GM12878 (cell line): ENCODE measurements at regions not wholly inside any gene's neighbourhood (a gene's known extent, or its start where the extent isn't known, plus 50 kb on each side); places are given as distances from the start of the nearest gene placed in this dataset.

Experiments used
- ATAC-seq: fragments of 200-7000 bp; cut with Tn5 transposase; 3 replicates; pipeline ENCODE4 v1.9.1; 2020; ENCODE audit warnings: mild to moderate bottlenecking, moderate library complexity
- BruUV-seq: library from RNA; stranded (reverse); fragments of 400-500 nt; replicated peaks from 2 replicates; lab custom pipeline; 2021; lab: Mats Ljungman, UMichigan
- CTCF ChIA-PET: fragments of 300-600 bp; sonication (Branson Sonifier 250); formaldehyde crosslinking; extraction: SDS; loops from one replicate; lab custom pipeline; 2021; ENCODE audit warnings: inconsistent platforms; lab: Yijun Ruan, JAX
- POLR2A ChIA-PET: fragments of 350-600 bp; formaldehyde crosslinking; extraction: SDS; loops from one replicate; lab custom pipeline; 2021; ENCODE audit warnings: inconsistent platforms; lab: Charles Lee
- RAD21 ChIA-PET: fragments of 300-600 bp; sonication (Branson Sonifier 250); formaldehyde crosslinking; loops from one replicate; lab custom pipeline; 2023; ENCODE audit warnings: antibody characterized with exemption; ENCODE audit not compliant: unreplicated experiment; lab: Charles Lee
- SMC1A ChIA-PET: fragments of 300-600 bp; sonication (Branson Sonifier 250); formaldehyde crosslinking; loops from one replicate; lab custom pipeline; 2023; ENCODE audit not compliant: unreplicated experiment, uncharacterized antibody; lab: Charles Lee
- DNase-seq: peaks from one replicate; pipeline ENCODE4 v3.0.0-alpha.2; 2011; ENCODE audit warnings: low read depth, low spot score
- FAIRE-seq: peaks from 3 replicates; lab custom pipeline; 2011; peaks lifted over from hg19 to GRCh38; lab: Jason Lieb, UNC
- H2AFZ ChIP-seq: 2 replicates; pipeline ENCODE4 v1.6.0; 2011; ENCODE audit warnings: low read depth, low read length, control low read depth; ENCODE audit not compliant: control insufficient read depth
- H3K27ac ChIP-seq: 2 replicates; pipeline ENCODE4 v1.5.1; 2011; ENCODE audit warnings: control low read depth; ENCODE audit not compliant: control insufficient read depth, insufficient read depth
- H3K27me3 ChIP-seq, 2 experiments: replicated peaks in 1 of 2; 2 replicates each; pipeline versions ENCODE4 v1.6.0 to v1.6.1; 2011; ENCODE audit warnings: low read length in 1 of 2; ENCODE audit not compliant: control insufficient read depth in 2 of 2, insufficient read depth in 2 of 2
- H3K36me3 ChIP-seq, 2 experiments: 2 replicates each; pipeline ENCODE4 v1.5.1; 2011; ENCODE audit warnings: low read length in 1 of 2; ENCODE audit not compliant: control insufficient read depth in 2 of 2, insufficient read depth in 2 of 2
- H3K4me1 ChIP-seq: 2 replicates; pipeline ENCODE4 v1.6.1; 2011; ENCODE audit warnings: mild to moderate bottlenecking, low read length, moderate library complexity, mixed read lengths; ENCODE audit not compliant: control insufficient read depth, insufficient read depth
- H3K4me2 ChIP-seq: 2 replicates; pipeline ENCODE4 v1.6.0; 2011; ENCODE audit warnings: control low read depth; ENCODE audit not compliant: control insufficient read depth, insufficient read depth
- H3K4me3 ChIP-seq: fragments of 200-600 bp; sonication (generic); 2 replicates; pipeline ENCODE4 v1.5.1; 2016
- H3K79me2 ChIP-seq: 2 replicates; pipeline ENCODE4 v1.6.0; 2011; ENCODE audit warnings: low read length; ENCODE audit not compliant: control insufficient read depth, insufficient read depth
- H3K9ac ChIP-seq: 2 replicates; pipeline ENCODE4 v1.8.0; 2011; ENCODE audit warnings: low read length, control low read depth, mixed read lengths; ENCODE audit not compliant: control insufficient read depth, insufficient read depth
- H3K9me3 ChIP-seq: replicated peaks from 3 replicates; pipeline ENCODE4 v1.5.1; 2011; ENCODE audit warnings: mild to moderate bottlenecking, low read length; ENCODE audit not compliant: control insufficient read depth, insufficient read depth
- H4K20me1 ChIP-seq: 2 replicates; pipeline ENCODE4 v1.6.0; 2011; ENCODE audit not compliant: control insufficient read depth, insufficient read depth
- BRCA1 ChIP-seq: IDR thresholded peaks from 2 replicates; pipeline ENCODE4 v1.6.1; 2011; ENCODE audit warnings: low read depth, low read length, improper control_type of control experiment
- CHD2 ChIP-seq: IDR thresholded peaks from 2 replicates; pipeline ENCODE4 v1.6.1; 2011; ENCODE audit warnings: low read depth, low read length, improper control_type of control experiment, borderline replicate concordance
- CREB1 ChIP-seq: IDR thresholded peaks from 2 replicates; pipeline ENCODE4 v1.6.1; 2012; ENCODE audit warnings: low read depth, mild to moderate bottlenecking, inconsistent platforms
- DPF2 ChIP-seq: fragments of 450-650 bp; IDR thresholded peaks from 2 replicates; pipeline ENCODE4 v1.6.1; 2017; ENCODE audit warnings: mild to moderate bottlenecking
- IRF4 ChIP-seq: IDR thresholded peaks from 2 replicates; pipeline ENCODE4 v1.6.1; 2011; ENCODE audit warnings: low read depth, low read length
- MEF2B ChIP-seq: fragments of 450-650 bp; IDR thresholded peaks from 2 replicates; pipeline ENCODE4 v1.6.1; 2018; ENCODE audit warnings: mild to moderate bottlenecking, moderate library complexity; ENCODE audit not compliant: partially characterized antibody, poor library complexity, severe bottlenecking
- RAD21 ChIP-seq: IDR thresholded peaks from 2 replicates; pipeline ENCODE4 v1.6.1; 2011; ENCODE audit warnings: mild to moderate bottlenecking, low read depth, low read length, moderate library complexity; ENCODE audit not compliant: insufficient read depth
- RB1 ChIP-seq: fragments of 450-650 bp; formaldehyde crosslinking; IDR thresholded peaks from 2 replicates; pipeline ENCODE4 v1.6.1; 2017; ENCODE audit warnings: mild to moderate bottlenecking, borderline replicate concordance
- SREBF2 ChIP-seq: IDR thresholded peaks from 2 replicates; pipeline ENCODE4 v1.6.1; 2012; ENCODE audit warnings: mild to moderate bottlenecking, low read length
- TBL1XR1 ChIP-seq: IDR thresholded peaks from 2 replicates; pipeline ENCODE4 v1.6.1; 2012; ENCODE audit warnings: low read depth, low read length, improper control_type of control experiment
- ZNF207 ChIP-seq: fragments of 450-650 bp; IDR thresholded peaks from 2 replicates; pipeline ENCODE4 v1.6.1; 2014; ENCODE audit warnings: antibody characterized with exemption, mild to moderate bottlenecking, borderline replicate concordance
- ZZZ3 ChIP-seq: IDR thresholded peaks from 2 replicates; pipeline ENCODE4 v1.6.1; 2011; ENCODE audit warnings: low read depth; ENCODE audit not compliant: control insufficient read depth, insufficient read length
- WGBS: methylation state at CpG from one replicate; pipeline ENCODE4 v1.1.6; 2016; ENCODE audit warnings: low lambda C conversion rate; ENCODE audit not compliant: insufficient replicate concordance, insufficient coverage; ENCODE audit errors: missing lambda C conversion rate; 5-methylcytosine and 5-hydroxymethylcytosine counted together
- in situ Hi-C: fragments of 300-500 bp; cut with MboI; formaldehyde crosslinking; loops from 9 replicates; pipeline ENCODE4 v1.14.3; 2018; ENCODE audit warnings: mixed read lengths
- intact Hi-C: fragments of 100-400 bp; cut with micrococcal nuclease; formaldehyde crosslinking; loops from one replicate; pipeline ENCODE4 v1.14.2; 2022; ENCODE audit not compliant: unreplicated experiment
- TF ChIP-seq, protein P1 (sequence below): IDR thresholded peaks from 2 replicates; pipeline ENCODE4 v1.6.1; 2011; ENCODE audit warnings: low read depth, mild to moderate bottlenecking, low read length, moderate library complexity, borderline replicate concordance; ENCODE audit errors: extremely low read depth
- TF ChIP-seq, protein P2 (sequence below): fragments of 450-650 bp; IDR thresholded peaks from 2 replicates; pipeline ENCODE4 v1.6.1; 2017; ENCODE audit warnings: mild to moderate bottlenecking, moderate library complexity

GRCh38 chr16:6364846-6365245, 967.8 kb upstream of the RBFOX1 start:
- WGBS, result 19% methylated on average over 3 of the region's 3 CpGs
- in situ Hi-C loops, result no loop called here
- Histone ChIP-seq H3K4me1 (no peaks in the 10 kb centered on the region), H3K27me3 (no peaks in the 10 kb centered on the region), H3K79me2 (no peaks in the 10 kb centered on the region), H3K4me3 (no peak overlapping the region), H3K27ac (no peak overlapping the region), H2AFZ (no peak overlapping the region), H3K36me3 (no peaks in the 10 kb centered on the region), H3K9me3 (no peaks in the 10 kb centered on the region), H3K9ac (no peak overlapping the region), H3K4me2 (no peak overlapping the region), H4K20me1 (no peaks in the 10 kb centered on the region)
- CTCF ChIA-PET, result no interaction called here
- RAD21 ChIA-PET, result no interaction called here
- TF ChIP-seq RAD21 (no peak), BRCA1 (no peak), CHD2 (no peak), MEF2B (no peak), CREB1 (no peak), ZNF207 (no peak), TBL1XR1 (no peak), ZZZ3 (no peak), SREBF2 (no peak), RB1 (no peak), IRF4 (no peak), DPF2 (no peak)
- TF ChIP-seq, protein P1, sequence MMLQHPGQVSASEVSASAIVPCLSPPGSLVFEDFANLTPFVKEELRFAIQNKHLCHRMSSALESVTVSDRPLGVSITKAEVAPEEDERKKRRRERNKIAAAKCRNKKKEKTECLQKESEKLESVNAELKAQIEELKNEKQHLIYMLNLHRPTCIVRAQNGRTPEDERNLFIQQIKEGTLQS, result no peak
- TF ChIP-seq, protein P2, sequence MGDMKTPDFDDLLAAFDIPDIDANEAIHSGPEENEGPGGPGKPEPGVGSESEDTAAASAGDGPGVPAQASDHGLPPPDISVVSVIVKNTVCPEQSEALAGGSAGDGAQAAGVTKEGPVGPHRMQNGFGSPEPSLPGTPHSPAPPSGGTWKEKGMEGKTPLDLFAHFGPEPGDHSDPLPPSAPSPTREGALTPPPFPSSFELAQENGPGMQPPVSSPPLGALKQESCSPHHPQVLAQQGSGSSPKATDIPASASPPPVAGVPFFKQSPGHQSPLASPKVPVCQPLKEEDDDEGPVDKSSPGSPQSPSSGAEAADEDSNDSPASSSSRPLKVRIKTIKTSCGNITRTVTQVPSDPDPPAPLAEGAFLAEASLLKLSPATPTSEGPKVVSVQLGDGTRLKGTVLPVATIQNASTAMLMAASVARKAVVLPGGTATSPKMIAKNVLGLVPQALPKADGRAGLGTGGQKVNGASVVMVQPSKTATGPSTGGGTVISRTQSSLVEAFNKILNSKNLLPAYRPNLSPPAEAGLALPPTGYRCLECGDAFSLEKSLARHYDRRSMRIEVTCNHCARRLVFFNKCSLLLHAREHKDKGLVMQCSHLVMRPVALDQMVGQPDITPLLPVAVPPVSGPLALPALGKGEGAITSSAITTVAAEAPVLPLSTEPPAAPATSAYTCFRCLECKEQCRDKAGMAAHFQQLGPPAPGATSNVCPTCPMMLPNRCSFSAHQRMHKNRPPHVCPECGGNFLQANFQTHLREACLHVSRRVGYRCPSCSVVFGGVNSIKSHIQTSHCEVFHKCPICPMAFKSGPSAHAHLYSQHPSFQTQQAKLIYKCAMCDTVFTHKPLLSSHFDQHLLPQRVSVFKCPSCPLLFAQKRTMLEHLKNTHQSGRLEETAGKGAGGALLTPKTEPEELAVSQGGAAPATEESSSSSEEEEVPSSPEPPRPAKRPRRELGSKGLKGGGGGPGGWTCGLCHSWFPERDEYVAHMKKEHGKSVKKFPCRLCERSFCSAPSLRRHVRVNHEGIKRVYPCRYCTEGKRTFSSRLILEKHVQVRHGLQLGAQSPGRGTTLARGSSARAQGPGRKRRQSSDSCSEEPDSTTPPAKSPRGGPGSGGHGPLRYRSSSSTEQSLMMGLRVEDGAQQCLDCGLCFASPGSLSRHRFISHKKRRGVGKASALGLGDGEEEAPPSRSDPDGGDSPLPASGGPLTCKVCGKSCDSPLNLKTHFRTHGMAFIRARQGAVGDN, result no peak
- no TSS peak for BruUV-seq
- POLR2A ChIA-PET, result no interaction called here
- ATAC-seq (no peak), FAIRE-seq (no peak), DNase-seq (no peak)
- SMC1A ChIA-PET, result no interaction called here
- intact Hi-C loops, result no loop called here
